GM11168 (cell line): ENCODE measurements at regions not wholly inside any gene's neighbourhood (a gene's known extent, or its start where the extent isn't known, plus 50 kb on each side); places are given as distances from the start of the nearest gene placed in this dataset.

Source experiments
- in situ Hi-C: fragments of 300-500 bp; cut with MboI; formaldehyde crosslinking; loops from one replicate; pipeline ENCODE4 v1.12.0; 2022; ENCODE audit warnings: low sequenced_read_pairs; ENCODE audit not compliant: unreplicated experiment

GRCh38 chr21:23522751-23523150 is 2084.5 kb downstream of the MRPL39 start:
- in situ Hi-C loops: no loop called here

GRCh38 chr21:23507501-23507900 is 2099.8 kb downstream of the MRPL39 start:
- in situ Hi-C loops: no loop called here

- in situ Hi-C loops: no loop called here
These were observed 2110.6 kb downstream of the MRPL39 start for GRCh38 chr21:23496729-23497128.

DNA sequence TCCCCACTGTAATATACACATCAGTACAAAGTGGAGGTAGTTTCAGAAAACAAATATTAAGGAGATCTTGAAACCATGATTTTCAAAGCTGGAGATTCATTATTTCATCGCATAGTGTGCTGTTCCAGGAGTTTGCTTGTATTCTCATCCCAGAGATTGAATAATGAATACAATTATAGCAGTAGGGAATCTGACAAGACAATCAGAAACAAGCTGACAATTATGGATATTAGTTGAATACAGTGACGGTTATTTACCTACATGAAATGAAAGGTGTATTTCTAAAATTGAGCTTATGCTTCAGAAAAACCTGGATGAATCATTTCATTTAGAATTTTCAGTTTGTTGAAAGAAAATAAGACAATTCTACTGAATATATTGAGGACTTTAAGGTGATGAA is 2119.0 kb downstream of the MRPL39 start:
- in situ Hi-C loops: no loop called here

DNA sequence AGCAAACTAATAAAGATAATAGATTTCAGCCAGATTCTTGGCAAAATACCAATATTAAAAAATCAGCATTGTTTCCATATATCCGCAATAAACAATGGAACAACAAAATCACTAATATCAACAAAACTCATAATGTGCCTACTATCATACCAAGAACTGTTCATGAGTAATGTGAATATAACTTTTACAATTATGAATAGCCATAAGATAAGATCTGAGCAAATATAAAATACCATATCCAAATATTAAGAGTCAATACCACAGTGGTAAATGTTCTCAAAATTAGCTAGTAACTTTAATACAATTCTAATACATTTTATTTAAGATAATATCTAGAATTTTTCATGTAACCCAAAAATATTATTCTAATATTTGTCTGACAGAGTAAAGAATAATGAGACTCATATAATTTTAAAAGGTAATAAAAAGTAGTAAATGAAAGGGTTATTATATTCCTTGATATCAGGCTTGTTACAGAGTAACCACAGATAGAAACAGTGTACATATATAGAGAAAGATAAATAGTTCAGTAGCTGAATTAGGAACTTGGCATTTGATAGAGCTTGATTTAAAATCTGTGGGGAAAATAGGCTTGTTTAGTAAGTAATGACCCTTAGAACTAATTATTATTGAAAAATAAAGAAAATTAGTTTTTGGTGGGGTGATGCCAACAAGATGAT is 2126.6 kb downstream of the MRPL39 start:
- in situ Hi-C loops: no loop called here

DNA sequence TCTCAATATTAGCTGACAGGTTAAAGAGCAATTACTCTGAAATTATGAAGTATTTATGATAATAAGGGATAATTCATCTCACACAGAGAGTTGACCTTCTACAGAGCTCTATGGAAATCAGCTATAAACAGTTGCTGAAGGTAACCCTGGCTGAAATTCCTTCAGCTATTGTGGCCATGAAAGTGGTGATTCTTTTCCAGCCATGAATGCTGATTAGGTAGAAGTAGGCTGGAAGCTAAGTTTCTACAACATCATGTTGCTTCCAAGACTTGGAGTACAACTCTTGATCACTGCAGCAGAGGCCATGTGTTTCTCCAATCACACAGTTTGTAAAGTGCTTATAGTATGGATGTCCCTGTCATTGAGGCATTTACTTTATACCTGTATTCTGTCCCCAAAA is 2128.9 kb downstream of the MRPL39 start:
- in situ Hi-C loops: no loop called here

- in situ Hi-C loops: no loop called here
These were observed 2131.7 kb downstream of the MRPL39 start for GRCh38 chr21:23475281-23476219.

- in situ Hi-C loops: no loop called here
These were observed 2135.4 kb downstream of the MRPL39 start for GRCh38 chr21:23471877-23472276.

DNA sequence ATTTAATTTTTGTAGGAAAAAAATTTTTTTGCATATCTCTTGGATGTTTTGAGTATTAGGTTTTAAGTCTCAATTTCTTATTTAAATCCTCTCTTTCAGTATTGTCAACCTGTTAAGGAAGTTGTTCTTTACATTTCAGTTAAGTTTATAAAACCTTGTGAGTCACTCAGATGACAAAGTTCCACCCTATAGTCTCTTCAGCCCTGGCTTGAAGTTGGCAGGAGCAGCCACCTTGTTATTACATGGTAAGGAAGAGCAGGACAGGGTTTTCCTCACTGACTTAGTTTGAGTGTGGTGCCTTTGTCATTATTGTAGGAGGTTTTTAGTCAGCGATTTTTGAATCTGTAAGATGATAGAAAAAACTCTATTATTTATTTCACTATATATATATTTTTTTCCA is 2143.9 kb downstream of the MRPL39 start:
- in situ Hi-C loops: no loop called here

GRCh38 chr21:23455676-23456075 is 2151.6 kb downstream of the MRPL39 start:
- in situ Hi-C loops: no loop called here

DNA sequence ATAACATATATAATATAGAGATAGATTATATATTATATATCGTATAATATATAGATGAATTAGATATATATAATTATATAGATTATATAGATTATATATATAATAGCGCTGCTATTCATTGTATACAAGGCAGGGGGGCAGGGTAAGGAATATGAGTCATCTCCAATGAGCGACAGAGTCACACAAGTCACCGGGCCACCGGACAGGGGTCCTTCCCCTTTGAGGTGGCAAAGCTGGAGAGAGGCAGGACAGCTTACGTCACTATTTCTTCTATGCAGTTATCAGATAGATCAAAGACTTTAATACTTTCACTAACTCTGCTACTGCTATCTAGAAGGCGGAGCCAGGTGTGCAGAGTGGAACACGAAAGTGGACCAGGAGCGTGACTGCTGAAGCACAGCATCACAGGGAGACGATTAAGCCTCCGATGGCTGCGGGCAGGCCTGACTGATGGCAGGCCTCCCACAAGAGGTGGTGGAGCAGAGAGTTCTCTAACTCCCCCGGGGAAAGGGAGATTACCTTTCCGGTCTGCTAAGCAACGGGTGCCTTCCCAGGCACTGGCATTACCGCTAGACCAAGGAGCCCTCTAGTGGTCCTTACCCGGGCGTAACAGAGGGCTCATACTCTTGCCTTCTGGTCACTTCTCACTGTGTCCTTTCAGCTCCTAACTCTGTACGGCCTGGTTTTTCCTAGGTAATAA is 2154.7 kb downstream of the MRPL39 start:
- in situ Hi-C loops: no loop called here

GRCh38 chr21:23445307-23445706 is 2162.0 kb downstream of the MRPL39 start:
- in situ Hi-C loops: no loop called here

GRCh38 chr21:23438081-23438480 is 2169.2 kb downstream of the MRPL39 start:
- in situ Hi-C loops: no loop called here

- in situ Hi-C loops: no loop called here
These were observed 2204.3 kb downstream of the MRPL39 start for GRCh38 chr21:23402929-23403520.

- in situ Hi-C loops: no loop called here
These were observed 2206.0 kb downstream of the MRPL39 start for GRCh38 chr21:23401278-23401677.

GRCh38 chr21:23398726-23399125 is 2208.6 kb downstream of the MRPL39 start:
- in situ Hi-C loops: no loop called here

DNA sequence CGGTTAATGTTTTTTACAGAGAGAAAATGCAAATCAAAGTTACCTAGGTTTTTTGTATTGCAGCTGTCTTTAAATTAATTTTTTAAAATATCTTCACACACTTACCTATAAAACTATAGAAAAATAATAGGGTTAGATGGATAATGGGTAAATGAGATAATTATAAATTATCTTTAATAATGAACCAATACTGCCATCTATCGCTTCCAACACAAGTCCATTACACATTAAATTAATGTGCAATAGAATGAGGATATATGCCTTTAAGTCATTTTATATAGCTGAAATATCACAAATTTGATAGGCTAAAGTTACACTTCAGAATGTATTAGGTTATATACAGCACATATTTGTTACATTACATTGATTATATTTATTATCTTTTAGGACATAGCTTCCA is 2212.8 kb downstream of the MRPL39 start:
- in situ Hi-C loops: no loop called here

GRCh38 chr21:23384679-23385078 is 2222.6 kb downstream of the MRPL39 start:
- in situ Hi-C loops: no loop called here

- in situ Hi-C loops: no loop called here
These were observed 2233.1 kb downstream of the MRPL39 start for GRCh38 chr21:23374155-23374554.

DNA sequence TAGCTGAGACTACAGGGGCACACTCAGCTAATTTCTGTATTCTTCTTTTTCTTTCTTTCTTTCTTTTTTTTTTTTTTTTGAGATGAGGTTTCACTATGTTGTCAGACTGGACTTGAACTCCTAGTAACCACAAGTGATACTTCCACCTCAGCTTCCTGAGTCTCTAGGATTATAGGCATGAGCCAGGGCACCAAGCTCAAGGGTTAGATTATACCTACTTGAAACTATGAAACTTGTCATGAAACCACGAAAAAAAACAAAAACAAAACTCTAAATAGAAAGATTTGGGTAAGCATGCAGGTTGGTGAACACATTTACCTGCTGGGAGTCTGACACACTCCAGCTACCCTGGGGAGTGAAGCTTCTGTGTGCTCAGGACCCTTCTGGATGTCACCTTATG is 2250.4 kb downstream of the MRPL39 start:
- in situ Hi-C loops: no loop called here

DNA sequence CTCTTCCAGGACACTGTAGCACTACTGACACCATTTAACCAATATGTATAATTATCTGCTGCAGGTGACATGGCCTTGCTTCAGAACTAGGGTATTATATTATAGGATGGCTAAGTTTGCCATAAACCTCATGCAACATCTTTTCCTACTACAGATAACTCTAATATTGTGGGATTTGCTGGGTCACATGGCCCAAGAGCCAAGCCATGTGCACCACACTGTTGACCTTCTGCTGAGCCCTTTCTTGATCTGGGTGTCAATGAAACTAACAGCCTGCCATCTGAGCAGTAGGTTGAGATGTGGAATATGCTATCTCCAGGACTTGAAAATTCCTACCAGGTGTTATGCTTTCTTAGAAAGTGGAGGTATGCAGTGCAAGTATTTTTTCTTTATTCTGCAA is 2291.1 kb downstream of the MRPL39 start:
- in situ Hi-C loops: no loop called here
